ENCODE measurements at regions not wholly inside any gene's neighbourhood (a gene's known extent, or its start where the extent isn't known, plus 50 kb on each side); places are given as distances from the start of the nearest gene placed in this dataset.

DNA sequence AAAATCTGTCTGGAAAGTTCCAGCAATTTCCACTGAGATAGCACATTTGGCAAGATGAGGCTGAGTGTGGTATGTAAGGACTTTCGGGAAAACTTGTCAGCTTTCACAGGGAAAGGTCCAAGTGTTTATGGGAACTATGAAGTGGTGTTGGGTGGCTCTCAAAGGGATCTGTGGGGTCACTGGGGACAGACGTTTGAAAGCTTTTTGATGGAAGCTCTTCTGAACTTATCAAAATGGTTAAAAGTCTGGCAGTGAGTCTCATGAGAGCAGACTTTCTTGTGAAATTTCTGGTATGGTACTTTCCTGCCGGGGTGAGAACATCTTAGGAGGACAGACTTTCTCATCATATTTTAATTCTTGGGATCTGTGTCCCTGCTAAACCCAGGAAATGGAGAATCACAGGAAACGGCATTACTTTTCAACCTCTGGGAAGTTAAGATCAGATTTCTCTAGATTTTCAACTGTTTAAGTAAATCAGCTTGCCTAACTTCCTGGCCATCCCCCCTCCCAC lies 546.3 kb upstream of the ZEB2 start:
- Histone ChIP-seq H3K27me3 (no peaks in the 10 kb centered on the region), H3K36me3 (no peaks in the 10 kb centered on the region), H3K27ac (no peak overlapping the region), H3K4me3 (no peak overlapping the region), H3K4me1 (ENCODE audit: low read depth) (no peaks in the 10 kb centered on the region), H3K9me3 (ENCODE audit: low read depth) (no peaks in the 10 kb centered on the region)
- DNase-seq (ENCODE audit: low read depth in 1 of 2, low spot score in 1 of 2), result peak in 1 of 2 donors; percentile 64
- TF ChIP-seq, protein P1, sequence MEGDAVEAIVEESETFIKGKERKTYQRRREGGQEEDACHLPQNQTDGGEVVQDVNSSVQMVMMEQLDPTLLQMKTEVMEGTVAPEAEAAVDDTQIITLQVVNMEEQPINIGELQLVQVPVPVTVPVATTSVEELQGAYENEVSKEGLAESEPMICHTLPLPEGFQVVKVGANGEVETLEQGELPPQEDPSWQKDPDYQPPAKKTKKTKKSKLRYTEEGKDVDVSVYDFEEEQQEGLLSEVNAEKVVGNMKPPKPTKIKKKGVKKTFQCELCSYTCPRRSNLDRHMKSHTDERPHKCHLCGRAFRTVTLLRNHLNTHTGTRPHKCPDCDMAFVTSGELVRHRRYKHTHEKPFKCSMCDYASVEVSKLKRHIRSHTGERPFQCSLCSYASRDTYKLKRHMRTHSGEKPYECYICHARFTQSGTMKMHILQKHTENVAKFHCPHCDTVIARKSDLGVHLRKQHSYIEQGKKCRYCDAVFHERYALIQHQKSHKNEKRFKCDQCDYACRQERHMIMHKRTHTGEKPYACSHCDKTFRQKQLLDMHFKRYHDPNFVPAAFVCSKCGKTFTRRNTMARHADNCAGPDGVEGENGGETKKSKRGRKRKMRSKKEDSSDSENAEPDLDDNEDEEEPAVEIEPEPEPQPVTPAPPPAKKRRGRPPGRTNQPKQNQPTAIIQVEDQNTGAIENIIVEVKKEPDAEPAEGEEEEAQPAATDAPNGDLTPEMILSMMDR (IDR thresholded peaks at IDR 0.05; ENCODE audit: low read depth, low read length), result no peak

DNA sequence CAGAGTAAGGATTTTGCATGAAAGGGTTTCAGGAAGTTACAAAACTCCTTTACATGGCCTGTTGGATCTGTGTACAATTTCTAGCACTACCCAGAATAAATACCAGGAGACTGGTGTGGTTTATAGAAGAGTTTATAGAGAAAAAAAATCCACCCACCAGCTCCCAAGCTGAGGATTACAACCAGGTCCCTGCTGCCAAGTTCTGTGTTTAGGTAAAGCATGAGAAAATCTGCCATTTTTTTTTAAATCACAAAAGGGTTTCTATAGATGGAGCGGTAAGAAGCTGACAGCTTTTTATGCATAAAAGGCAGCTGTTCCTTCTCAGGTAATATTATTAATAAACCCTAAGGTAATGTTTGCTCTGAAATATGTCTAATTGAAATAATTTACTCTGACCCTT lies 545.4 kb upstream of the ZEB2 start:
- TF ChIP-seq, protein P1 (IDR thresholded peaks at IDR 0.05; ENCODE audit: low read depth, low read length), result no peak
- H3K27me3 ChIP-seq, result no peaks in the 10 kb centered on the region
- no peak overlapping the region for H3K4me3 ChIP-seq
- H3K4me1 ChIP-seq (ENCODE audit: low read depth), result no peaks in the 10 kb centered on the region
- no peak overlapping the region for H3K27ac ChIP-seq
- no peaks in the 10 kb centered on the region for H3K9me3 ChIP-seq (ENCODE audit: low read depth)
- no peaks in the 10 kb centered on the region for H3K36me3 ChIP-seq
- DNase-seq (ENCODE audit: low read depth in 1 of 2, low spot score in 1 of 2), result peak in 1 of 2 donors; percentile 35

DNA sequence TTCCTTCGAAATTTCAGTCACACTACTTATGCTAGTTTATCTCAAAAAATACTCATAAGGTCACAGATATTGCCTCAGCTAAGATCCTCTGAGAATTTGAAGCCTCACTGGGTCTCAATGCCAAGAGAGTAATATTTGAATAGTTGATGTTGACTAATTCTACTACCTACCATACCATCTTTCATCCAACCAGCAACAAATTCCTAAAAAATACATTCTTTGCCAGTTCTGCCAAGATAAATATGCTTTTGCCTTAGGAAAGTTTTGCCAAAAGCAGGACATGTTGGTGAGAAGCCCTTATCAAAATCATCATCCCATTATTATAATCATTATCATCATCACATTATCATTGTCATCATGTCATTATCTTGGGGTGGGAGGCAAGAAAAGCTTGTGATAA lies 544.6 kb upstream of the ZEB2 start:
- H3K4me1 ChIP-seq (ENCODE audit: low read depth), result no peaks in the 10 kb centered on the region
- H3K4me3 ChIP-seq, result no peak overlapping the region
- no peaks in the 10 kb centered on the region for H3K9me3 ChIP-seq (ENCODE audit: low read depth)
- no peaks in the 10 kb centered on the region for H3K27me3 ChIP-seq
- H3K36me3 ChIP-seq, result no peaks in the 10 kb centered on the region
- H3K27ac ChIP-seq, result no peak overlapping the region
- DNase-seq (ENCODE audit: low read depth in 1 of 2, low spot score in 1 of 2), result no peak
- TF ChIP-seq, protein P1 (IDR thresholded peaks at IDR 0.05; ENCODE audit: low read depth, low read length), result no peak

DNA sequence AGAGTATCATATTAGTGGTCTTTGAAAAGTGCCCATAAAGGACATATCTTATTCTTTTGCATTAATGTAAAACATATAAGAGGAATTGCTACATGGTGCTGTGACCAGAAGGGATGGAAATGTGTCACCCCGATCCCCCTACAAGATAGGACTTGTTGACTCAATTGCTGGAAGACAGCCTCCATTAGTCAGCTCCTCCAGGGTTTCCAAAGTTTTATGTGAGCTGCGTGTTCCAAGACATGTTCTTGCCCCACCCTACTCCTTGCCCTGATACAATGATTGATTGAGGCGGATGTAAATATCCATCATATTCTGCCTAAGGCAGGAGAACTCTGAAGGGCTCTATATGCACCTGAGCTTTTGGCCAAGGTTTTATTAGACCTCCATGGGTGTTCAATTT lies 541.0 kb upstream of the ZEB2 start:
- TF ChIP-seq, protein P1 (IDR thresholded peaks at IDR 0.05; ENCODE audit: low read depth, low read length), result no peak
- H3K36me3 ChIP-seq, result no peaks in the 10 kb centered on the region
- H3K4me1 ChIP-seq (ENCODE audit: low read depth), result peaks cover 3% of the 10 kb centered on the region
- no peak for DNase-seq (ENCODE audit: low read depth in 1 of 2, low spot score in 1 of 2)
- no peaks in the 10 kb centered on the region for H3K27me3 ChIP-seq
- no peak overlapping the region for H3K27ac ChIP-seq
- no peaks in the 10 kb centered on the region for H3K9me3 ChIP-seq (ENCODE audit: low read depth)
- no peak overlapping the region for H3K4me3 ChIP-seq

DNA sequence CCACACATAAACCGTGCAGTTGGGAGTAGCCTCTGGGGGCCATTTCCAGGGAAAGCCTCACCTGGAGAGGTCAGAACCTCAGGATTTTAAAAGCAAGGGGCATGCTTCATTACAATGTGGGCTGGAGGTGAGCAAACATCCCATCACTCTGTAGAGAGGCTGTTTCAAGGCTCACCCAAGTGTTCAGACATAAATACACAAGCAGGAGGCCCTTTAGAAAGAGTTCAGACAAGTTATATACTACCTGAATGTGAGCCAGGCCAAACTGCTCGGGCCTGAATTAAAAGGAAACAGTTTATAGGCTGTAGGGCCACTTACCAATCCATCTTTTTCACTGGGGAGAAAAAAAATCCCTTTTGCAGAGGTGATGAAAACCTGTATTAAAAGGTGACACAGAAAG lies 540.0 kb upstream of the ZEB2 start:
- Histone ChIP-seq H3K4me1 (ENCODE audit: low read depth) (peaks cover 3% of the 10 kb centered on the region), H3K27ac (no peak overlapping the region), H3K4me3 (no peak overlapping the region), H3K36me3 (no peaks in the 10 kb centered on the region), H3K9me3 (ENCODE audit: low read depth) (no peaks in the 10 kb centered on the region), H3K27me3 (no peaks in the 10 kb centered on the region)
- no peak for DNase-seq (ENCODE audit: low read depth in 1 of 2, low spot score in 1 of 2)
- TF ChIP-seq, protein P1 (IDR thresholded peaks at IDR 0.05; ENCODE audit: low read depth, low read length), result no peak

DNA sequence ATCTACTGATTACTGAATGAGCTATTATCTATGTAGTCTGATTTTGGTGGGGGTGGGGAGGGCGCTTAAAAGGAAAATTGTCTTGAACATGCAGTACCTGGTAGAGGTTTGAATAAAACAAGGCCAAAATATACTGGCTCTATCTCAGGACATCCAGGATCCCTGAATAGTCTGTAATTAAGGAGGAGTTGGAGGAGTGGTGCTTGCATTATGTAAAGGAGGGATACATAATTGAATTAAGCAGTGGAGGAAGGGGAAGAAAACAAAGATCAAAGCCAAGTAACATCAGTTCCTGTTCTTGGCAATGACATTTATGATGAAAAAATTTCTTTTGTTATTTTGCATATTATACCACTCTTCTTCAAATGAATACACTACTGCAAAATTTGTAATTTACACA lies 539.4 kb upstream of the ZEB2 start:
- DNase-seq (ENCODE audit: low read depth in 1 of 2, low spot score in 1 of 2), result no peak
- Histone ChIP-seq H3K36me3 (no peaks in the 10 kb centered on the region), H3K27me3 (no peaks in the 10 kb centered on the region), H3K4me3 (no peak overlapping the region), H3K9me3 (ENCODE audit: low read depth) (no peaks in the 10 kb centered on the region), H3K4me1 (ENCODE audit: low read depth) (peaks cover 3% of the 10 kb centered on the region), H3K27ac (no peak overlapping the region)
- TF ChIP-seq, protein P1 (IDR thresholded peaks at IDR 0.05; ENCODE audit: low read depth, low read length), result no peak
